LHCN-M2 (cell line): ENCODE measurements at regions not wholly inside any gene's neighbourhood (a gene's known extent, or its start where the extent isn't known, plus 50 kb on each side); places are given as distances from the start of the nearest gene placed in this dataset.

ENCODE experiments used
- DNase-seq: peaks from one replicate; pipeline ENCODE4 v3.0.0-alpha.2; 2012; ENCODE audit warnings: low read depth

DNA sequence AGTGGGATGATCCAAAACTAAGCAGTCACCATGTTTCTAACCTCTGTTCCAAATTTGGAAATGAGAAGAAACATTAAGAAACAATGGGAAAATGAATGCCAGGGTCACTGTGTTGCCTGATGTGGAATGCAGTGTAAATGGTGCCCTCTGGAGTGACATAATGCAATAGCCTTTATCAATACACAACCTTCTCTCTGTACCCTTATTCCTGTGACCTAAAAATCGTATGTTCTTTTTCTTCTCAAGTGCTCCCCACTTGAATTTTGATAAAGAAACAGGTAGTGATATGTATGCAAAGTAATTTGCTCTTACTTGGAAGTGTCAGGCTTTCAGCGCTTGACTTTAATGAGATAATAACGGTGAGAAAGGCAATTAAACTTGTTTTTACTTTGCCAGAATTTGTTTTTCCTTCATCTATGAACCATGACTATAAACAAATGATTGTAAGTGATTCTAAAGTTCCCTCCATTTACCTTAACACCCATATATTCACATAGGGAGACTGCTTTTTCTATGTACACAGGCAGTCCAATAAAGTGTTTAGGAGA is 145.8 kb upstream of the THRB start:
- peak; percentile 49 for DNase-seq

DNA sequence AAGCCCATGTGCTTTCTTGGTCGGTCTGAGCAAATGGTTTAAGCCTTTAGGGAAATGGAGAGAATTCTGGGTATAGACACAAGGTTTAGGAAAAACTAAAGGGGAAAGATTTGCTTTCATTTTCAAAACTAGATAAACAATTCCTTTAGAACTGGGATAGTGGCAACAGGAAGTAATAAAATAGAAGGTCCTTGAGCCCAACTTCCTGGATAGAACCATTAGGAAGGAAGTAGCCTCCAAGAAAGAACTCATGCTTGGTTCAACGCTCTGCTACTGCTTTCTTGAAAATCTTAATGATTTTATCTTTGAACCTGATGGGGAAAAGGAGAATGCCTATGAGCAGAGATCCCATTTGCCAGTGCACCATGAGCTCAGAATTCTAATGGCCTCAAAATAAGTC is 147.0 kb upstream of the THRB start:
- no peak for DNase-seq

DNA sequence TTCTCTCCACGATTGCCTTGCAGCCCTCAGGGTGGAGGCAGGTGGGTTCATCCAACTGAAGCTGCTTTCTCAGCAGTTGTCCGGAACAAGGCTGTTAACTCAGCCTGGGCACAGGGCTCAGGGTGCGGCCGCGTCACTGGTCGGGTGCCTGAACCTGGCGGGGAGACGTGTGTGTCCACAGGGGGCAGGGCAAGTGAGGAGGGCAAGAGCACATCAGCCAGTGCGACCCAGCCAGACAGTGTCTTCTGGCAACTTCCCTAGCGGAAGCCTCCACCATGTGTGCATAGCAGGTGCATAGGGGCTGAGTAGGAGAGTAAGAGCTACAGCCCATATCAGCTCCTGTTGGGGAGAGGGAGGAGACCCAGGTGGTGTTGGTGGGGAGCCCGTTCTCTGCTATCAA is 150.4 kb upstream of the THRB start:
- DNase-seq, result no peak

DNA sequence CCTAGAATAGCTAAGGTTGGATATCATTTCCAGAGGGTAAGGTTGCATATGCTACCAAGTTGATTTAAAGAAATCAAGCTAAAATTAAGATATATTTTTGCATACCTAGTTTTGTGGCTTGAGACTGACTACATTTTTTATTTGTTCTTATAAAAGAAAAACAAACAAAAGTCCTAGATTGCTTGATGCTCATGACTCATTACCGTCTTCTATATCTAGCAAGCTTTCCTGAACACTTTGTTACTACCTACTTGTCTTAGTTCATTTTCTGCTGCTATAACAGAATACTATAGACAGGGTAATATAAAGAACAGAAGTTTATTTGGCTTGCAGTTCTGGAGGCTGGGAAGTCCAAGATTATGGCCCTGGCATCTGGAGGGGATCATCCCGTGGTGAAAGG is 152.1 kb upstream of the THRB start:
- no peak for DNase-seq

DNA sequence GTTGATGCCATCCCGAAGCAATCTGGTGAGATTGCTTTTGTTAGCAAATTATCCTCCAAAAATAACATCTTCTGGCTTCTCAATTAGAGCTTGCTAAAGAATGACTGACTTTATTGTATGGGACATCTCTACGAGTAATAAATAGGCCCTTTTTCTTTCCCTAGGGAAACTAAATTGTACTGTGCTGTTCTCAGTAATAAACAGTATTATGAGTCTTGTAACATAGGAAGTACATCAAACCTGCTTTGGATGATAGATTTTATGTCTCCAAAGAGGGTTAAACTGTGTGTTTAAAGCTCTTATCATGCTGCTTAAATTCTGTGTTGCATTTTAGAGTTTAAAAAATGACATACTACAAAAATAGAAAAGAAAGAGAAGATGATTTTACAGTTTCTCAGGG is 153.4 kb upstream of the THRB start:
- no peak for DNase-seq

DNA sequence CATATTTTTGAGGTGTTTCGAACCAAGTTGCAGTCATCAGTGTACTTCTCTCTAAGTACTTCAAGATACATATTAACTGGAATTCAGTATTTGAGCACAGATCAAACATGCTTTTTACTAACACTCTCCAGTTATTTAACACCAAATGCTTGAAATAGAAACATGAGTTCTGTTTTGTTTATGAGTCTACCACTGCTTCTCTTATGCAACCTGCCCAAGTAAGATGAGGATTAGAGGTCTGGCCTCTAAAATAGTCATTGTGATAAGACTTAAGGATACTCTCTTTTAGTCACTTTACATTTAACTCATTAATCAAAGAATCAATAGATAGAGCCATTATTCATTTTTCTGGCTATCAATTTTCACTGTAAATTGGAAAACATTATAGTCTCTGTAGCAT is 156.2 kb upstream of the THRB start:
- DNase-seq, result peak; percentile 3

DNA sequence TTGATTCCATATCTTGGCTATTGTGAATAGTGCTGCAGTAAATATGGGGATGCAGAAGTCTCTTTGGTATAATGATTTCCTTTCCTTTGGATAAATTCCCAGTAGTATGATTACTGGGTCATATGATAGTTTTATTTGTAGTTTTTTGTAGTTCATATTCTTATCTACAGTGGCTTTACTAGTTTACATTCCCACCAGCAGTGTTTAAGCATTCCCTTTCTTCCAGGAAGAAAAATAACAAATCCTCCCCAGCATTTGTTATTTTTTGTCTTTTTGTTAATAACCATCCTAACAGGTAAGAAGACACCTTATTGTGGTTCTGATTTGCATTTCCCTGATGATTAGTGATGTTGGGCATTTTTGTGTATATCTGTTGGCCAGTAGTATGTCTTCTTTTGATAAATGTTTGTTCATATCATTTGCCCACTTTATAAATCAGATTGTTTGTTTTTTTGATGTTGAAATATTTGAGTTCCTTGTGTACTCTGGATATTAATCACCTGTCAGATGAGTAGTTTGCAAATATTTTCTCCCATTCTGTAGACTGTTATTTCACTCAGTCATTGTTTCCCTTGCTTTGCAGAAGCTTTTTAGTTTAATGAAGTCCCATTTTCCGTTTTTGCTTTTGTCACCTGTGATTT is 163.3 kb upstream of the THRB start:
- no peak for DNase-seq

DNA sequence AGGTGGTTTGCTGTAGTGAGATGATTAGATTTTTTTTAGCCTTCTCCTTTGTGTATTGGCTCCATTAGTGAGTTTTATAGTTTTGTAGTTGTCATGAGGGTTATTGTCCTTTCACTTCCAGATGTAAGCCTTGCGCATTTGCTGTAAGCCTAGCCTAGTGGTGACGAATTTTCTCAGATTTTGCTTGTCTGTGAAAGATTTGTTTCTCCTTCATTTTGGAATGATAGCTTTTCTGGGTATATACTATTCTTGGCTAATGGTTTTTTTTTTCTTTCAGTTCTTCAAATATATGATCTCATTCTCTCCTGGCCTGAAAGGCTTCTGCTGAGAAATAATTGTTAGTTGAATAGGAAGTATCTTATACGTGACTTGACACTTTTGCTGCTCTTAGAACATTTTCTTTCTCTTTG is 166.5 kb upstream of the THRB start:
- no peak for DNase-seq

DNA sequence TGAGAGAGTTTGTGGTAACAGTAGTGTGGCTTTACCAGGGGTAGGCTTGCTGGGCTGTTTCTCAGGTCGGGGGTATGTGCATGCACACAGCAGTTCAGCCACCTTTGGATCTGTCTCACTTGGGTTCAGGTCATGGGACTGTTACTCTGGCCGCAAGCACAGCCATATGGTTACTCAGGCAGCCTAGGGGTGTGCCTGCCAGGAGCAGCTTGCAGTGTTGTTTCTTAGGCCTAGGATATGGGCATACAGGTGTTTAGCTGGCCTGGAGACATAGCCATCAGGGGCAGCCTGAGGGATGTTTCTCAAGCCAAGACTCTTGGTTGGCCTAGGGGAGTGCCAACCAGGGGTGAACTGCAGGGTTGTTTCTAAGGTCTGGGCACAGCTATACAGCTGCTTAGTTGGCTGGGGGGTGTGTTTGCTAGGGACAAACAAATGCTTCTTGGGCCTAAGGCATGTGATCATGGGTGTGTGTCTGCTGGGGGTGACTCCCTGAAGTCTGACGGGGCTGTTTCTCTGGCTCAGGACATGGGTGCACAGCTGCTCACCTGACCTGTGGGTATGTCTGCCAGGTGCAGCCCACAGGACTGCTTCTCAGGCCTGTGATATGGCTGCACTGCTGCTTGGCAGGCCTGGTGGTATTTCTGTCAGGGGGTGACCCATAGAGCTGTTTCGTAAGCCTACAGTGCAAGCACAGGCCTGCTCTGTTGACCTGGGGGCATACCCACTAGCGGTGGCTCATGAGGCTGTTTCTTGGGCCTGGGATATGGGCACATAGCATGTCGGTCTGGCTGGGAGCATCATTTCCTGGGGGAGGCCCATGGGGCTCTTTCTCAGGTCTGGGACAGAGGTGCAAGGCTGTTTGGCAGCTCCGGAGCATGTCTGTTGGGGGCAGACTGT is 168.0 kb upstream of the THRB start:
- no peak for DNase-seq

DNA sequence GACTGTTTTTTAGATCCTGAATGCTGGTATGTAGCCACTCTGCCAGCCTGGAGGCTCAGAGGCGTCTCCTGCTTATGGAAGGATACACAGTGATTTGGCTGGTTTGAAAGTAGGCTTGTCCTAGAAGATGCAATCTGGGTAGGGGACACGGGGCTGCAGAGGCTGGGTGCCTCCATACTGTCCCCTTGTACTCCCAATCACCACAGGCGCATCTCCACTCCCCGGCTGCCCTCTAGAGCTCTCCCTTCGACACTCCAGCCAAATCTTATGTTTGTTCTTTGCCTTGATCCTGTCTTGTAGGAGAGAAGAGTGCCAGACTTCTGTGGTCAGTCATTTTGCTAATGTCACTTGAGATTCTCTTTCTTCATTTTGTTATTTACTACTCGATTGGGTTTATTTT is 168.8 kb upstream of the THRB start:
- no peak for DNase-seq

DNA sequence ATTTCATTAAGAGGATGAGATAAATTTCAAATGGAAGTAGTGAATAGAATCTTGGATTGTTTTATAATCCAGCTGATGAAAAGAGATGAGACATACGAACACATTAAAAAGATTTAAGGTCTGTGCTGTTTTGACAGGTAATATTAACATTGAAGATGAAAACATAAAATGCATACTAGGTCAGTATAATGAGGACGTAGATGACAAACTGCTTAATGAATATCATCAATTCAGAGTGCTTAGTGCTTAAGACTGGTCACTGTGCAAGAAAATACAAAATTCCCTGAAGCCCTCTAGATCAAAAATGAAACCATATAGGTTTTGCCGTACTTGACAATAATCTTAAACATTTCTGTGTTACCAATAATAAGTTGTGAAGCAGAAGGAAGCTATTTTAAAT is 173.4 kb upstream of the THRB start:
- DNase-seq, result no peak

DNA sequence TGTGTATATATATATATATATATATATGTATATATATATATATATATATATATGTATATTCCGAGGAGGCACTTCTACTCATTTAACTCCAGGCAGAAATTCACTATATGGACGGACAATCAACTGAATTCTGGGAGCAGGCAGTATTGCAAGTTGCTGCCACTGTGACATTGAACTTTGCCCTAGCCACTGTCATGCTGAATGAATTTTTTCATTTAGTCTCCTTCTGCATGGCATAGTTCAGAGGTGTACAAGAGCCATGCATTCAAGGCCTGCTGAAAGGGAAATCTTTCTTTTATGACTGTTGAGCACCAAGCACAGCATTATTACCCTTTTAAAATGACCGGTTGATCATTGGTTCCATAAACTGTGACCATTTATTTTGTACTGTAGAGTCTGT is 176.2 kb upstream of the THRB start:
- no peak for DNase-seq

DNA sequence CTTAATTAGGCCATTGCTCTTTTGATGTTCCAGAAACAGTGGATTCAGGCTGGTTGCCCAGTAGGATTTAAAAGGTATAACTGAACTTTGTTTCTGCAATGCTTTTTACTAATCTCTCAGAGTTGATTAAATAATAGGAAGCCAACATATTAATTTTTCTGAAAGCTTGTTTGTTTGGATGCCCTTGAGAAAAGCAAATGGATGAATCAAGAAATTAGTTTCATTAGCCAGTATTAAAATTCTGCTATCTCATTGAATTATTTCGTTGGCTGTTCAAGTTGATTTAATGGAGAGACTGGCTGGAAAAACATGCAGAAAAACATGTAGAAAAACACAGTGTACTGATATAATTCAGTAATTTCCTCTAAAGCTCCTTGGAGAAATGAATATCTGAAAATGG is 178.9 kb upstream of the THRB start:
- no peak for DNase-seq

DNA sequence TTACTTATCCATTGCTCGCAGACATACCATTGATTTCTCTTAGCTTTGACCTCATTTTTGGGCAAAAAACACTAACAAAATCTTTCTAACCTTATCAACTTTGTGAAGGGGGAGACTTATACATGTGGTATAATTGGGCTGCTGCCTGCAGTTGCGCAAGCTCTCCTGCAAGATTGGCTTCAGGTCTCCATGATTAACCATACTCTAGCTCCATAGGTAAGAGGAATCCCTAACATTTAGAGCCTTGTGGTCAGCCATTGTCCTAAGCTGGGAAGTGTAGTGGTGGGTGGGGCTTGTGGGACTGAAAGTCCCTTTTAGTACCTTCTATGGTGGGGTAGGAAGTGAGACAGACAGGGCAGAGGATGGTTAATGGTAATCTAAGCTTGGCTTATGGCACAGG is 179.6 kb upstream of the THRB start:
- DNase-seq, result no peak

DNA sequence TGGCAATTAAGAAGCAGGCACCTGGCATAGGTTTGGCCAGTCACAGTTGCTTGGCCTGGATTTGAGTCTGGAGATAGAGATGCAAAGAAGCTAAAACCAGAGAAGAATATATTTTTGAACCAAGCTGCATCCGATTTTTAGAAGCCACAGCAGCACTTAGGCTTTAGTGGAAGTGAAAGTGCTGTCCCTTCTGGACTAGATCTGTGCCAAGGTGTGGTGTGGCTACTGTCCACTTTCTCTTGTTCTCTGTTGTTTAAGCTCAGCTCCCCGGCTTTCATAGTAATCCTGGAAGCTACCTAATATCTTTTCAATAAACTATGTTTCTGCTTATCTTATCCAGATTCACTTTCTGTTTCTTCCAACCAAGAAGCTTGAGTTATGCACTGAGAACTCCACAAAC is 183.4 kb upstream of the THRB start:
- no peak for DNase-seq

DNA sequence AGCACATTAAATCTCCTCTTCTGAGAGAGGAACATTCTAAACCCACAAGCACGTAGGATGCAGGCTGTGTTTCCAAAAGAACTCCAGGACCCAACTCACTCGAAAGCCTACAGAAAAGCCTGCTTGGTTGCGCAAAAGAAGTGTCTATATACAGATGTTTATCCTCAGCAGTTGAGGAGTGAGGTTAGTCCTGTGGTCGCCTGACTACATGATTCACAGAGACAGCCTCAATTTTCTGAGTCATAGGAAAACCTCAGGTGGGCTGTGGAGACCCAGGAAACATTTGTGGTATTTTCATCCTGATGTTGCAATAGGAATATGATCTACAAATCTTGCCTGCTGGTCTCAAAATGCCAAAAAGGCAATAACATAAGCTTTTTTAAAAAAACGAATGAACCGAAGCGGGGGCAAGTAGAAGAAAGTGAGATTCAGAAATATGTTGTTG is 183.8 kb upstream of the THRB start:
- DNase-seq, result peak; percentile 95

DNA sequence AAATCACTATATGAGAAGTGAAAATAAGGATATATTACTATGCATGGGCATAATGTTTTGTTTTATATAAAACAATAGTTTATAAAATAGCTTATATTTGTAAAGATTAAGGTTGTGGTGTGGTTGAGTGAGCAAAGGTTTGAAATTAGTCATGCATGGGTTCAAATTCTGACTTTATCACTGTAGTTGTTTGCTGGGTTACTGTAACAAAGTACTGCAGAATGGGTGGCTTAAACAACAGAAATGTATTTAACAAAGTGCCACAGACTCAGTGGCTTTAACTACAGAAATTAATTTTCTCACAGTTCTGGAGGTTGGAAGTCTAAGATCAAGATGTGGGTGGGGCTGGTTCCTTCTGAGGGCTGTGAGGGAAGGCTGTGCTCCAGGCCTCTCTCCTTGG is 184.8 kb upstream of the THRB start:
- no peak for DNase-seq

DNA sequence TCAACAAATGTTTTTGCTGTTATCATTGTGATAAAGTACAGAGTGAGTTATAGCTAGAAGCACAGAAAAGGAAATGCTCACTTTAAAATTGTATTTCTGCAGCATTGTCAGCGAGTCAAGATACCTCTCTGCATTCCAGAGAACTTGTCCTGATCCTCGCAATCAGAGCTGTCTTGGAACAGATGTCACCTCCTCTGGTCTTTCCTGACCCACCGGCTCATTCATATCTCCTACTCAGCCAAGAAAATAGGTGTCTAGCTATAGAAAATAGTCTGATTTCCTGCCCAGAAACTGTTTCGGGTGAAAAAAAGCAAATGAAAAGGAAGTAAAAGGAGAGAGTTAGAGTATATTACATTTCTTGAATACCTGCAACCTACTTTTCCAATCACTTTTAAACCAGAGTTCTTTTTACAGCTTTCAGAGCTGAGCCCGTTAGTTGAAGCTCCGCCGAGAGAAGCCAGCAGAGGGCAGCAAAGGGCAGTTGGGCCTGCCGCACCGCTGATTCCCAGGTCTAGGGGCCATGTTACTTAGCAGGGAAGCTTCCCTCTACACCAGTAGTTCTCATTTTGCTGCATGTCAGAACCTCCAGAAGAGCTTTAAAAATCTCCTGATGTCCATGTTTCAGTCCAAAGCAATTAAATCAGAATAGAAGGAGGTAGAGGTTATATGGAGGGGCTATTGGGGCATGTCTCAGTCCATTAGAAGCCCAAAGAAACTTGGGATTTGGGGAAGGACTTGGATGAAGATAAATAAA is 185.7 kb upstream of the THRB start:
- peak; percentile 38 for DNase-seq

DNA sequence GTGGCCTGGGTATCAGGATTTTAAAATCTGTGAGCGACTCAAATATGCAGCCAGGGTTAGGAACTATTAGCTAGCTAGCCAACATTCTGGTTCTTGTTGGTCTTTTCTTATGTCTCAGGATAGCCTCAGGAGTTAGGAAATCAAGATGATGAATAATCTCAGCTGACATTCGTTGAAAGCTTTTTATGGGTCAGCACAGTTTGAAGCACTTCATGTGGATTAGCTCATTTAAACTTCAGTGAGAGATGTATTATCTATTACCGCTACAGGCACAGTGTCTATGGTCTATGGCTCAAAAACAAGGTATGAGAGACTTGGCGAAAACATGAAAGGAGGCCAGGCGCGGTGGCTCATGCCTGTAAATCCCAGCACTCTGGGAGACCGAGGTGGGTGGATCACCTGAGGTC is 187.5 kb upstream of the THRB start:
- peak; percentile 49 for DNase-seq

DNA sequence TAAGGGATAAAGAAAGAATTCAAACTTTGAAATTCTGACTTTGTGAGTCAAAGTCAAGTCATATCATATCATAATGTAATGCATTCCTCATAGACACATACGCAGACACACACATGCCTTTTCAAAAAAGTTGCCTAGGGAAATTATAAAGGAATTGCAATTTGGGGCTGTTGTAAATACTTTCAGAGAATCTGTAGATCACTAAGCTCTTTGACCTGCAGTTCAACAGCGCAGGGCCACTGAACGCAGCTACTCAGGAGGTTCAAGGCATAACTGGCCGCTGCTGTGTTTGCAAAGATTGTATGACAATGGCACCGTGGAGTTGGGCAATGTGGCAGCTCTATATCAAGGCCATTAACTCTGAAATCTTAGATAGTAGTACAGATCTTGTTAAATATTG is 188.4 kb upstream of the THRB start:
- DNase-seq, result peak; percentile 35

DNA sequence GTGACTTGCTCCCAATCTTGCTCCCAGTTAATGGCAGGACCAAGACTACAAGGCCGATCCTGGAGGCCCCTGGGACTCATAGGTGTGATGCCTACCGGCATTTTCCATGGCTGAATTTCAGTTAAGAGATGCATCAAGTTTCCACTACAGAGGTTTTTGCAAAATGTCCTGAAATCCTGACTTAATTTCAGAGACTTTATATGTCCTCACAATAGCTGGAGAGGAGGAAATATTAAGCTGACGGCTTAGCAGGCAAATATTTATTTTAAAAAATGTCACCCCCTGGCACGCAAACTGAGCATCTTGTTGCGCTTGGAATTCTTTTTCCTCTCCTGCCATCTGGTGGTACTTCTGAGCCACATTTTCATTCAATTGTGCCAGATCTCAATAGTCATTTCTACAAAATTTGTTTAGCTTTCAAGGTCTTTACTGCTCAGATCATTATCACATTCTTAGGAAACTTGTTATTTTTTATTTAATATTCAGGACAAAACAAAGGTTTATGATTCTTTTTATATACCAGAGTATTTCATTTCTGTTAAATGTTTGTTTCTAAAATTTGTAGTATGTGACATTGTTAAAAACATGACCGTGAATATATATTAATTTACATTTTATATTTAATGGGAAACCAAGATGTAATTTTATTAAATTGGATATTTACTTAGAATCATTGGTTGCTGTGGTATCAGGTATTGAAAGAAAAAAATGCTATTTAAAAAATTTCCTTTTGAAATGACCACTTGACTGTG is 189.2 kb upstream of the THRB start:
- peak; percentile 67 for DNase-seq
